ENCODE measurements at regions not wholly inside any gene's neighbourhood (a gene's known extent, or its start where the extent isn't known, plus 50 kb on each side); places are given as distances from the start of the nearest gene placed in this dataset.

GRCh38 chrX:137441711-137442110 lies 124.2 kb upstream of the ZIC3 start:
- no peak for DNase-seq (ENCODE audit: low read depth in 2 of 2)
- Histone ChIP-seq H3K4me3 (replicated peaks in 1 of 4; ENCODE audit: control extremely low read depth in 1 of 4, insufficient read depth in 1 of 4, low read depth in 3 of 4, low read length in 4 of 4) (no peak overlapping the region), H2AFZ (ENCODE audit: low read length) (no peak overlapping the region)

DNA sequence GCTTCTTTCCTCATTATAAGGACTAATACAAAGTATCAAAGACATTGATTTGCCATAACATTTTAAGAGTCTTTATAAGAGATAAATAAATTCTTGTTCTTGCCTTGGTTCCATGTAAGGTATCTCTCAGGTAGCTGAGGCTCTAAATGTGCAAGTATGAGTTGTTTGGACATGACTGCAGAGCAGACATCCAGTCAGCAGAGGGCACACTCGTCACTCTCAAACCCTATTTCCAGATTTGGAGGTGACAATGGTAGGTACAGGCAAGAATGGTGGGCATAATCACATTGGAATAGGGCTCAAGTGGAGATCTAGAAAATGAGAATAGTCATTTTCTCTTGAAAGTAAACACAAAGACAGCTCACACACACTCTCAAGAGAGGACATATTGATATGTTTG lies 133.3 kb upstream of the ZIC3 start:
- TF ChIP-seq, protein P1, sequence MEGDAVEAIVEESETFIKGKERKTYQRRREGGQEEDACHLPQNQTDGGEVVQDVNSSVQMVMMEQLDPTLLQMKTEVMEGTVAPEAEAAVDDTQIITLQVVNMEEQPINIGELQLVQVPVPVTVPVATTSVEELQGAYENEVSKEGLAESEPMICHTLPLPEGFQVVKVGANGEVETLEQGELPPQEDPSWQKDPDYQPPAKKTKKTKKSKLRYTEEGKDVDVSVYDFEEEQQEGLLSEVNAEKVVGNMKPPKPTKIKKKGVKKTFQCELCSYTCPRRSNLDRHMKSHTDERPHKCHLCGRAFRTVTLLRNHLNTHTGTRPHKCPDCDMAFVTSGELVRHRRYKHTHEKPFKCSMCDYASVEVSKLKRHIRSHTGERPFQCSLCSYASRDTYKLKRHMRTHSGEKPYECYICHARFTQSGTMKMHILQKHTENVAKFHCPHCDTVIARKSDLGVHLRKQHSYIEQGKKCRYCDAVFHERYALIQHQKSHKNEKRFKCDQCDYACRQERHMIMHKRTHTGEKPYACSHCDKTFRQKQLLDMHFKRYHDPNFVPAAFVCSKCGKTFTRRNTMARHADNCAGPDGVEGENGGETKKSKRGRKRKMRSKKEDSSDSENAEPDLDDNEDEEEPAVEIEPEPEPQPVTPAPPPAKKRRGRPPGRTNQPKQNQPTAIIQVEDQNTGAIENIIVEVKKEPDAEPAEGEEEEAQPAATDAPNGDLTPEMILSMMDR (conservative IDR thresholded peaks at IDR 0.05 in 1 of 2, IDR thresholded peaks at IDR 0.05 in 1 of 2; ENCODE audit: low read depth in 1 of 2, low read length in 2 of 2): no peak
- TF ChIP-seq EZH2 (IDR thresholded peaks at IDR 0.05; ENCODE audit: low read length, missing control alignments): no peak
- no peak overlapping the region for H3K4me2 ChIP-seq (ENCODE audit: extremely low read depth, insufficient read depth, low read length)
- H3K4me3 ChIP-seq (replicated peaks in 1 of 4; ENCODE audit: control extremely low read depth in 1 of 4, insufficient read depth in 1 of 4, low read depth in 3 of 4, low read length in 4 of 4): no peak overlapping the region

More at GRCh38 chrX:137441711-137442110, 124.2 kb upstream of the ZIC3 start:
- H3K9me3 ChIP-seq (ENCODE audit: control insufficient read depth, insufficient read depth, low read depth, low read length): no peaks in the 10 kb centered on the region
- no peak overlapping the region for H3K9ac ChIP-seq (ENCODE audit: insufficient read depth, low read length)
- no peaks in the 10 kb centered on the region for H3K36me3 ChIP-seq (ENCODE audit: control insufficient read depth, insufficient read depth, low read length)
- H4K20me1 ChIP-seq (ENCODE audit: control insufficient read depth, extremely low read depth, insufficient read depth, low read length): no peaks in the 10 kb centered on the region
- H3K27ac ChIP-seq (ENCODE audit: insufficient read depth, low read length): no peak overlapping the region
- H3K4me1 ChIP-seq (ENCODE audit: control insufficient read depth, extremely low read depth, insufficient read depth, low read length): no peaks in the 10 kb centered on the region
- no peak overlapping the region for H3K4me2 ChIP-seq (ENCODE audit: extremely low read depth, insufficient read depth, low read length)
- no peaks in the 10 kb centered on the region for H3K27me3 ChIP-seq (ENCODE audit: control insufficient read depth, insufficient read depth, low read length)
- no peak for TF ChIP-seq EZH2 (IDR thresholded peaks at IDR 0.05; ENCODE audit: low read length, missing control alignments)
- TF ChIP-seq, protein P1 (conservative IDR thresholded peaks at IDR 0.05 in 1 of 2, IDR thresholded peaks at IDR 0.05 in 1 of 2; ENCODE audit: low read depth in 1 of 2, low read length in 2 of 2): no peak
- H3K79me2 ChIP-seq (ENCODE audit: control insufficient read depth, insufficient read depth, low read length): no peaks in the 10 kb centered on the region

GRCh38 chrX:137431693-137432488 lies 134.0 kb upstream of the ZIC3 start:
- H4K20me1 ChIP-seq (ENCODE audit: control insufficient read depth, extremely low read depth, insufficient read depth, low read length): no peaks in the 10 kb centered on the region
- H3K27ac ChIP-seq (ENCODE audit: insufficient read depth, low read length): no peak overlapping the region
- no peak overlapping the region for H3K4me2 ChIP-seq (ENCODE audit: extremely low read depth, insufficient read depth, low read length)
- no peaks in the 10 kb centered on the region for H3K4me1 ChIP-seq (ENCODE audit: control insufficient read depth, extremely low read depth, insufficient read depth, low read length)
- no peak overlapping the region for H3K4me3 ChIP-seq (replicated peaks in 1 of 4; ENCODE audit: control extremely low read depth in 1 of 4, insufficient read depth in 1 of 4, low read depth in 3 of 4, low read length in 4 of 4)
- DNase-seq (ENCODE audit: low read depth in 2 of 2): no peak
- H3K27me3 ChIP-seq (ENCODE audit: control insufficient read depth, insufficient read depth, low read length): no peaks in the 10 kb centered on the region
- TF ChIP-seq EZH2 (IDR thresholded peaks at IDR 0.05; ENCODE audit: low read length, missing control alignments): no peak
- TF ChIP-seq, protein P1 (conservative IDR thresholded peaks at IDR 0.05 in 1 of 2, IDR thresholded peaks at IDR 0.05 in 1 of 2; ENCODE audit: low read depth in 1 of 2, low read length in 2 of 2): no peak
- no peak overlapping the region for H2AFZ ChIP-seq (ENCODE audit: low read length)
- no peaks in the 10 kb centered on the region for H3K9me3 ChIP-seq (ENCODE audit: control insufficient read depth, insufficient read depth, low read depth, low read length)
- H3K36me3 ChIP-seq (ENCODE audit: control insufficient read depth, insufficient read depth, low read length): no peaks in the 10 kb centered on the region
- no peak overlapping the region for H3K9ac ChIP-seq (ENCODE audit: insufficient read depth, low read length)
- H3K79me2 ChIP-seq (ENCODE audit: control insufficient read depth, insufficient read depth, low read length): no peaks in the 10 kb centered on the region

More for the DNA sequence above, 133.3 kb upstream of the ZIC3 start:
- H3K9me3 ChIP-seq (ENCODE audit: control insufficient read depth, insufficient read depth, low read depth, low read length): no peaks in the 10 kb centered on the region
- no peaks in the 10 kb centered on the region for H3K27me3 ChIP-seq (ENCODE audit: control insufficient read depth, insufficient read depth, low read length)
- H3K4me1 ChIP-seq (ENCODE audit: control insufficient read depth, extremely low read depth, insufficient read depth, low read length): no peaks in the 10 kb centered on the region
- no peak overlapping the region for H2AFZ ChIP-seq (ENCODE audit: low read length)
- no peak overlapping the region for H3K9ac ChIP-seq (ENCODE audit: insufficient read depth, low read length)
- H3K27ac ChIP-seq (ENCODE audit: insufficient read depth, low read length): no peak overlapping the region
- no peak for DNase-seq (ENCODE audit: low read depth in 2 of 2)
- no peaks in the 10 kb centered on the region for H3K36me3 ChIP-seq (ENCODE audit: control insufficient read depth, insufficient read depth, low read length)
- no peaks in the 10 kb centered on the region for H3K79me2 ChIP-seq (ENCODE audit: control insufficient read depth, insufficient read depth, low read length)
- H4K20me1 ChIP-seq (ENCODE audit: control insufficient read depth, extremely low read depth, insufficient read depth, low read length): no peaks in the 10 kb centered on the region
